Activated CD8-positive, alpha-beta memory T cell treated with anti-CD3 and anti-CD28 coated beads for 36 hours (primary cell): ENCODE measurements at regions not wholly inside any gene's neighbourhood (a gene's known extent, or its start where the extent isn't known, plus 50 kb on each side); places are given as distances from the start of the nearest gene placed in this dataset.
"Not testable (repeated sequence)": the region's sequence is repeated elsewhere in the genome, so short reads cannot be mapped to it uniquely, and the experiment has no call there.

Experiments used
- CTCF ChIA-PET: fragments of 350-600 bp; sonication (Branson Sonifier 250); formaldehyde crosslinking; loops from one replicate; lab custom pipeline; 2021; ENCODE audit warnings: antibody characterized with exemption; lab: Charles Lee
- POLR2A ChIA-PET: fragments of 350-600 bp; sonication (Branson Sonifier 250); formaldehyde crosslinking; loops from one replicate; lab custom pipeline; 2021; ENCODE audit warnings: antibody characterized with exemption; lab: Charles Lee

DNA sequence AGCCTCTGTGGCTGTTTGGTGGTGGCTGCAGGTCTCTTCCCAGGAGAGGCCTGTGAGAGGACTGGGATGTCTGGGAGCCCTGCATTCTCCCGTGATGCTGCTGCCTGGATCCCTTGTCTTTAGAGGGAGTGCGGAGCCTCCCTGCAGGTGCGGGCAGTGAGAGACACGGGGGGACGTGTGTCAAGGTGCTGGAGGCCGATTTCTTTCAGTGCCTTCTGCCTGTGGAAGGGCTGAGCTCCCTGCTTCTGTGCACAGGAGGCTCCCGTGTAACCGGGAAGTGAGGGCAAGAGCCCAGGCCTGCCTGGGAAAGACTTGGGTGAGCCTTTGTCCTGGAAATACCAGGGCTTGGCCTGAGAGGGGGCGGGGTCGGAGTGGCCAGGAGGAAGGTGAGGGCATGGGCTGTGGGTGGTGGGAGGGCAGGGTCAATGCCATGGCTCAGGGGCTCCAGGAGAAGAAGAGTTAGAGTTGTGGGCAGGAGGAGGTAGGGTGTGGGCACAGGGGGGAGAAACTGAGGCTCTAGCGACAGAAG, 372.2 kb downstream of the TMEM121 start:
- ChIA-PET CTCF (interaction anchor here (0.6 kb wide), 1 partner anchor 483 kb away, joined by 3 read pairs; no protein-coding TSS in a partner anchor), POLR2A (no interaction called here)

GRCh38 chr14:105899071-105899641, 372.8 kb downstream of the TMEM121 start:
- CTCF ChIA-PET = no interaction called here

DNA sequence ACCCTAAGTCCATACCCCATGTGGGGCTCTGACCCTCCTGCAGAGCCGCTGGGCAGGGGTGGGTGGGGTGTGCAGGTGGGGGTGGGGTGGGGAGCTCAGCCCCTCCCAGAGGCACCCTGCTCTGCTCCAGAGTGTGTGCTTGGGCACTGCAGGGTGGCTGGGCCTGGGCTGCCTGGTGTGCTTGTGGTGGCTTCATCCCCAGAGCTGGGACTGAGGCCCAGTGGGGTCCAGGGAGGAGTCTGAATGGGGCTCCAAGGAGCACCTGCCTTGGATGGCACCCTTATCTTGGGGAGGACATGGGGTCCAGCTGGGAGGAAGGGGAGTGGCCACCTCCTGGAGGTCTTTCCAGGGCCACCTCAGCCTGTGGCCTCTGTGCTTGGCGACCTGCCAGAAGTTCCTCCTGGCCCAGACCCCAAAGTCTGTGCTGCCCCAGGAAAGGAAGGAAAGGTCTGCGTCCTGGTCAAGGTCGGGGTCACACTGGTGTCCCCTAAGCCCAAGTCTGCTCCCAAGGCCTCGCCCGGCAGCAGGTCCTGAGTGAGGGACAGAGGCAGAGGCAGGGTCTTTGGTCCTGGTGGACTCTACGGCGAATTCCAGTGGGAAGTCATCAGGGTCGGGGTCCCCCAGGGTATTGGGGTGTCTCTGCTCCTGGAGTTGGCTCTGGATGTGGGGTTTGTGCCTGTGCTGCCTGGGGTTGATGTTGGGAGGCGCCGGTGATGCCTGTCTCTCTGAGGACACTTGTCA, 373.4 kb downstream of the TMEM121 start:
- POLR2A ChIA-PET = no interaction called here
- CTCF ChIA-PET = no interaction called here

More at GRCh38 chr14:105899071-105899641, 372.8 kb downstream of the TMEM121 start:
- POLR2A ChIA-PET = no interaction called here

GRCh38 chr14:105900398-105901160, 374.2 kb downstream of the TMEM121 start:
- POLR2A ChIA-PET = no interaction called here
- CTCF ChIA-PET = no interaction called here

- CTCF ChIA-PET = no interaction called here
- POLR2A ChIA-PET = no interaction called here
Observed at GRCh38 chr14:105901226-105901625, 374.8 kb downstream of the TMEM121 start.

DNA sequence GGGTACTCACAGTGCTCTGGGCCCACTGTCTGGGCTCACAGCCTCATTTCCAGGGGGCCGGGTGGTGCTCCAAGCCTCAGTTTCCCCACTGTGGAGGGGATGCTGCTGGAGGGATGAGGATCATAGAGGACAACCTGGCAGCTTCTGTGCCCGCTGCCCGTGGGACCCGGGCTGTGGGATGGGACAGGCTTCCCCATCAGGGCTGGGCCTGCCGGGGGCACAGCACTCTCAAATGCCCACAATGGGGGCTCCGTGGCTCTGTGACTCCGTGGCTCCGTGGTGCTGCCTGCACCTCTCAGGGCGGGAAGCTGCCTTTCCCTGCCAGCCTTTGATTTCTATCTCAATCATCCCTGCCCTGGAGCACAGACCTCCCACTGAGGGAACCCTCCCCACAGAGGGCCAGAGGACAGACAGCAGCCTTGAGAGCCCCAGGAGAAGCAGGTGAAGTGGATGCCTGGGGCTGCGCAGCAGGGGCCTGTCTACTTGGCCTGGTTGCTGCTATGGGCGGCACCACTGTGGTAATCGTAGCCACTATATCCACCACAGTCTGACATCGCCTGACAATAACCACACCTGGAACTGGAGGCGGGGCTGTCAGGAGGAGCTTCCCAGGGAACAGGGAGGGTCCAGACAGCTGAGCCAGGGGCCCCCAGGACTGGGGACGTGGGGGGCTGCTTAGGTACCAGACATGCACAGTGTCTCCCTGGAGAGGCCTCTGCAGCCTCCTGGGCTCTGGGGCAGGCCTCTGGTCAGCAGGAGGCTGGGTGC, 375.9 kb downstream of the TMEM121 start:
- CTCF ChIA-PET = no interaction called here
- POLR2A ChIA-PET = no interaction called here

DNA sequence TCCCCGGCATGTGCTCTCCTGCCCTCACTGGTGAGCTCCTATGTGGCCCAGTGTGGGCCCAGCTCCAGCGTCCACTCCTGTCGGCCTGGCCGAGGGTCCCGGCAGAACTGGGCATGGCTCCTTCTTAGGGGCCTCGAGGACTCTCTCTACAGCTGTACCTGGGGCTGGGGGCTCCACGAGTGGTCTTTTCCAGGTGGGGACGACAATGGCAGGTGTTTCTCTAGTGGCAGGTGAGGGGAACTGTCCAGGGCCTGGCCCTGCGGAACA, 376.4 kb downstream of the TMEM121 start:
- POLR2A ChIA-PET, CTCF ChIA-PET: not testable (repeated sequence)

GRCh38 chr14:105903971-105904370, 377.6 kb downstream of the TMEM121 start:
- CTCF ChIA-PET = no interaction called here
- POLR2A ChIA-PET = no interaction called here

GRCh38 chr14:105904379-105904778, 378.0 kb downstream of the TMEM121 start:
- CTCF ChIA-PET = no interaction called here
- POLR2A ChIA-PET = no interaction called here

DNA sequence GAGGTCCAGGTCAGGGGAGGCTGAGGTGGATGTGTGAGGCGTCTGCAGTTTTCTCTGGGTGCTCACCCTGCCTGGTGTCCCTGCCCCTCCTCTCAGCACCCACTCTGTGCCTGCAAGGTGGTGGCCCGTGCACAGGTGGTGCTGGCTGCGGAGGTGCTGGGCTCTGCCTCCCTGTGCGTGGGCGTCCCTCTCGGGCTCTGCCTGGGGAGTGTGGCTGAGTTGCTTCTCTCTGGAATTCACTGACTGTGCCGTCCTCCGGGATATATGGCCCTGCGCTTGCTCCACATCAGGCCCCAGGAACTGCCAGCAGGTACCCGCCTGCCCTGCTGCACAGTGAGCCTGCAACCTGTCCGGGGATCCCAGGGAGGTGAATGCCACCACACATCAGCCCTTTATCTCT, 379.1 kb downstream of the TMEM121 start:
- ChIA-PET POLR2A (no interaction called here), CTCF (no interaction called here)

- ChIA-PET POLR2A (no interaction called here), CTCF (no interaction called here)
Observed at GRCh38 chr14:105907276-105907675, 380.9 kb downstream of the TMEM121 start.

DNA sequence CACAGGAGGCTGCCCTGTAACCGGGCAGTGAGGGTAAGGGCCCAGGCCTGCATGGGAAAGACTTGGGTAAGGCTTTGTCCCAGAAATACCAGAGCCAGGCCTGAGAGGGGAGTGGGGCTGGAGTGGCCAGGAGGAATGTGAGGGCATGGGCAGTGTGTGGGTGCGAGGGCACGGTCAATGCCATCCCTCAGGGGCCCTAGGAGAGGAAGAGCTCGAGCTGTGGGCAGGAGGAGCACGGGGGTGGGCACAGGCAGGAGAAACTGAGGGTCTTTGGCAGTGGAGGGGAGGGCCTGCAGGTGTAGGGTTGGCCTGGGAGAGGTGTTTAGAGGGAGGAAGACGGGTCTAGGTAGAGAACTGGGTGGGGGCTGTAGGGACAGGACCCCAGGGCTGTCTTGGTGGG, 381.6 kb downstream of the TMEM121 start:
- ChIA-PET POLR2A (no interaction called here), CTCF (no interaction called here)

- ChIA-PET POLR2A (no interaction called here), CTCF (no interaction called here)
Observed at GRCh38 chr14:105908481-105908911, 382.1 kb downstream of the TMEM121 start.

- ChIA-PET POLR2A (no interaction called here), CTCF (no interaction called here)
Observed at GRCh38 chr14:105909046-105909827, 382.9 kb downstream of the TMEM121 start.

DNA sequence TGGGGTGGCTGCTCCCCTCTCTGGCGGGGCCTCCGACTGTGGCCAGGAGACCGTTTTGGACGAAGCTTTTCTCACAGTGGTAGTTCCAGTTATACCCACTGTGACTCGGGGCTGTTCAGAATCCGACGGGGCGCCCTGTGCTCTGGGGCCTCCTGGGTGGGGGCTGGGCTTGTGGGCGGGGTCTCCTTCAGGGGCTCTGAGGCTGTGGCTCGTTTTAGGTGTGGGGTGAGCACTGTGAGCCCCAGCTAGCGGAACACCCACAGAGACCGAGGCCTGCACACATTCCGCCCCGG, 383.4 kb downstream of the TMEM121 start:
- POLR2A ChIA-PET, CTCF ChIA-PET: not testable (repeated sequence)

GRCh38 chr14:105910426-105910825, 384.0 kb downstream of the TMEM121 start:
- ChIA-PET POLR2A (no interaction called here), CTCF (no interaction called here)

DNA sequence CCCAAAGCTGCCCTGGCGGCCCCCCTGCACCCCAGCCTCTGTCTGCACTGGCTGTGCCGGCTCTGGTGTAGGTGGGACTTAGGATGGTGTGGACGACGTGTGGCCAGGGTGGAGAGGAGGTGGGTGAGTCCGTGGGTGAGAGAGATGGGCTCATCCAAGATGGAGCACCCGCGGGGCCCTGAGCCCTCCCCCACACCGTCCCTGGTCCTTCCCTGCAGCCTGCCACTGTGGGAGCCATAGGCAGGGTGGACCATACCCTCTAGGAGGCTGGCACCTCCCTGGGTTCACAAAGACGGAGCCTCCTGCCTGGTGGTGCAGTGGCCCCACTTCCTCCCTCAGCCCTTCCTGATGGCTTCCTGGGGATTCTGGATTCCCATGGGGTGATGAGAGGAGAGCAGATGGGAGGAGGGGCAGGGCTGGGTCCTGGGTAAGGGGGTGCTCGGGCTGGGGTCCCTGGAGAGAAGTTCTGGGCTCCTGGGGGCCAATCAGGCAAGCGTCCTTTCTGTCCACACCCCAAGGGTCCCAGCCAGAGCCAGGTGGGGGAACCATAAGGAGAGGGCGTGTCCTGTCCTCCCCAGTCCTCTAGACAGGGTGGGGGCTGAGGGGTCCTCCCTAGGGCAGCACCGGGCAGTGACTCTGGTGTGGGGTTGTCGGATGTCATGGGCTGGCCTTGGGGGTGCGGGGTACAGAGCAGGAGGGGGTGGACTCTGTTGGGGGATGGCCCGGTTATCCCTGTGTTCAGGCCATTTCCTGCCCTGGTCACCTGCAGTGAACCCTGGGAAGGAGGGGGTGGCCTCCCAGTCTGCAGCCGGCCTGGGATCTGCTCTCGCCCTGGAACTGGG, 384.8 kb downstream of the TMEM121 start:
- POLR2A ChIA-PET = no interaction called here

GRCh38 chr14:105911848-105912292, 385.5 kb downstream of the TMEM121 start:
- CTCF ChIA-PET, POLR2A ChIA-PET: not testable (repeated sequence)

More for the DNA sequence above, 384.8 kb downstream of the TMEM121 start:
- CTCF ChIA-PET = no interaction called here
